Adrenal gland (tissue), 5 donors: ENCODE measurements at regions not wholly inside any gene's neighbourhood (a gene's known extent, or its start where the extent isn't known, plus 50 kb on each side); places are given as distances from the start of the nearest gene placed in this dataset.

Experiments used
- POLR2A ChIP-seq, 2 donors: fragments of 450-650 bp; IDR thresholded peaks; one replicate each; pipeline ENCODE4 v1.6.1; 2017; ENCODE audit warnings: antibody characterized with exemption in 2 of 2, mild to moderate bottlenecking in 2 of 2, moderate library complexity in 1 of 2
- TF ChIP-seq, protein P1 (sequence below), 6 experiments: fragments of 450-650 bp in 4 of 6; fragments of 200-600 bp in 2 of 6; sonication (generic) in 1 of 6; IDR thresholded peaks; 1 replicate in 5 of 6; 2 replicates in 1 of 6; pipeline versions ENCODE4 v1.5.1 to v1.8.0; 2016 to 2021; ENCODE audit warnings: antibody characterized with exemption in 6 of 6, mild to moderate bottlenecking in 2 of 6, moderate library complexity in 1 of 6
- donor health status: DM: no; HTN: no; CAD: no.

DNA sequence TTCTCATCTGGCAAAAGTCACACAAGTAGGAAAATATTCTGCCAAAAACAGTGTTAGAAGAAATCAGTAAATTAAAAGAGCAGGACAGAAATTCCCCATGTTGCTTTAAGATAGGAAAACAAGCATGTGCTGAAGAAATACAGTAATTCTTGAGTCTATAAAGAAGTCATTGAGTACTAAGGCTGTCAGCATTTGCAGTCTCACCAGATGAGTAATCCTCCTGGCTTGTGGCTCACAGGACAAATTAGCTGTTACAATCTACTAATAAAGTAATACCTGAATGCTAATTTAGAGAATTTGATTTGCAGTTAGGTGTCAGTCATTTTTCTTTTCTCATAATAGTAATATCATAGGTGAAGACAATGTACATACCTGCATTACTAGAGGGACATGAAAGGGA lies 1158.9 kb upstream of the CELF2 start:
- TF ChIP-seq, protein P1, sequence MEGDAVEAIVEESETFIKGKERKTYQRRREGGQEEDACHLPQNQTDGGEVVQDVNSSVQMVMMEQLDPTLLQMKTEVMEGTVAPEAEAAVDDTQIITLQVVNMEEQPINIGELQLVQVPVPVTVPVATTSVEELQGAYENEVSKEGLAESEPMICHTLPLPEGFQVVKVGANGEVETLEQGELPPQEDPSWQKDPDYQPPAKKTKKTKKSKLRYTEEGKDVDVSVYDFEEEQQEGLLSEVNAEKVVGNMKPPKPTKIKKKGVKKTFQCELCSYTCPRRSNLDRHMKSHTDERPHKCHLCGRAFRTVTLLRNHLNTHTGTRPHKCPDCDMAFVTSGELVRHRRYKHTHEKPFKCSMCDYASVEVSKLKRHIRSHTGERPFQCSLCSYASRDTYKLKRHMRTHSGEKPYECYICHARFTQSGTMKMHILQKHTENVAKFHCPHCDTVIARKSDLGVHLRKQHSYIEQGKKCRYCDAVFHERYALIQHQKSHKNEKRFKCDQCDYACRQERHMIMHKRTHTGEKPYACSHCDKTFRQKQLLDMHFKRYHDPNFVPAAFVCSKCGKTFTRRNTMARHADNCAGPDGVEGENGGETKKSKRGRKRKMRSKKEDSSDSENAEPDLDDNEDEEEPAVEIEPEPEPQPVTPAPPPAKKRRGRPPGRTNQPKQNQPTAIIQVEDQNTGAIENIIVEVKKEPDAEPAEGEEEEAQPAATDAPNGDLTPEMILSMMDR (IDR thresholded peaks at IDR 0.05) = no peak
- no peak for TF ChIP-seq POLR2A (IDR thresholded peaks at IDR 0.05)
